ENCODE measurements at regions not wholly inside any gene's neighbourhood (a gene's known extent, or its start where the extent isn't known, plus 50 kb on each side); places are given as distances from the start of the nearest gene placed in this dataset.

DNA sequence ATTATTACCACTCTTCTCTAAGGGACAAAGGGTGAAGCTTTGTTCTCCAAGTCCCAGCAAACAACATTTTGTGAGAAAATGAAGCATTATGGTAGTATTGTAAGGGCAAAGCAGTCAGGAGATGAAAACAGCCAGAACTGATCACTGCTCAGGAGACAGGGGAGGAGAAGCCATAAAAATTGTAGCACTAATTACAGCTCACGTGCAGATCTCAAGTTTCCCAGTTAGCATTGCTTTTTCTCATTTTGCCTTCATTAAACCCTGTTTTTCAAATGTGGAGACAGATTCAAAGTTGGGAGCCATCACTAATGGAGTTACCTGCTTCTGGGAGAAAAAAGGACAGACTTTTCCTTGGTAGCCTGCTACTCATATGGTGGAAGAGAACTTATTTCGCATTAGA lies 210.9 kb upstream of the PDE10A start:
- H3K9ac ChIP-seq (ENCODE audit: low read depth, low read length) = no peak overlapping the region
- no peaks in the 10 kb centered on the region for H3K36me3 ChIP-seq (ENCODE audit: control insufficient read depth, insufficient read depth, low read length)
- H3K27ac ChIP-seq (ENCODE audit: low read depth, low read length) = no peak overlapping the region
- H3K9me3 ChIP-seq (ENCODE audit: control insufficient read depth, insufficient read depth, low read length) = peaks cover 7% of the 10 kb centered on the region; the same call in 1 of the 2 replicates
- no peaks in the 10 kb centered on the region for H3K4me1 ChIP-seq (ENCODE audit: control insufficient read depth, insufficient read depth, low read length)
- H3K4me3 ChIP-seq (ENCODE audit: low read depth, low read length) = no peak overlapping the region
- H3K27me3 ChIP-seq (ENCODE audit: control insufficient read depth, insufficient read depth, low read length) = no peaks in the 10 kb centered on the region

DNA sequence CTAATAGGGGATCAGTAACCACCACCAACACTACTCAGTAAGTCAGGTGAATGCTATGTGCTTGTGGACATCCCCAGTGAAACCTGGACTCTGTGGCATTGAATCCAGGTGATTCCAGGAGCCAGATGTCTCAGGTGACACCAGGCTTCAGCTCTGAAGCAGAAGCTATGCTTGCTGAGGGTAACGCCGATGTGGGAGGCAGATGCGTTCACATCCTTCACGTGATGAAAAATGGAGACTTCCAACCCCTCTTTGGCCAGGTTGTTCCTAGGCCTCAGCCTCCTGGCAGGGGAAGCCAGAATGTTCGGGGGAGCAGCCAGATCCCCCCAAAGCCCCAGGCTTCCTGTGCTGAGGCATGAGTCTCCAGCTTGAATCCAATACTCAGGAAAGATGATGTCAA lies 209.8 kb upstream of the PDE10A start:
- Histone ChIP-seq H3K27ac (ENCODE audit: low read depth, low read length) (no peak overlapping the region), H3K4me1 (ENCODE audit: control insufficient read depth, insufficient read depth, low read length) (no peaks in the 10 kb centered on the region), H3K36me3 (ENCODE audit: control insufficient read depth, insufficient read depth, low read length) (no peaks in the 10 kb centered on the region), H3K27me3 (ENCODE audit: control insufficient read depth, insufficient read depth, low read length) (no peaks in the 10 kb centered on the region), H3K9ac (ENCODE audit: low read depth, low read length) (no peak overlapping the region), H3K9me3 (ENCODE audit: control insufficient read depth, insufficient read depth, low read length) (peaks cover 7% of the 10 kb centered on the region; the same call in 1 of the 2 replicates), H3K4me3 (ENCODE audit: low read depth, low read length) (no peak overlapping the region)

DNA sequence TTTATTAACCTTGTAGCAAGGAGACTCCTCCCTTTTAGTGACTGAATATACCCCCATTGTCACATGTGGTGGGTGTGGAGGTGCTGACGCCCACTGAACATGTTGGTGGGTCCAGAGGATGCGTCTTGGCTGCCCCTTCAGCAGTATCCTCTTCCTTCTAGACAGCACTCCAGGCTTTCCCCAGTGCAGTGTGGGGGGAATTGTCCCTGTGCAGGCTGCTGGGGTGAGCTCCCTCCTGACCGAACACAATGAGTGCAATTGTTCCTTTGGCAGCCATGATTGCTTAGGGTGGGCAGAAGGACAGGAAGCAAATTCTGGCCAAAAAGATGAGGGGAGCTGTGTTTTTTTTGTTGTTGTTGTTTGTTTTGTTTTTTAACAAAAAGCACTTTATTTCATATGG lies 209.3 kb upstream of the PDE10A start:
- Histone ChIP-seq H3K9ac (ENCODE audit: low read depth, low read length) (no peak overlapping the region), H3K36me3 (ENCODE audit: control insufficient read depth, insufficient read depth, low read length) (no peaks in the 10 kb centered on the region), H3K4me3 (ENCODE audit: low read depth, low read length) (no peak overlapping the region), H3K9me3 (ENCODE audit: control insufficient read depth, insufficient read depth, low read length) (peaks cover 7% of the 10 kb centered on the region; the same call in 1 of the 2 replicates), H3K4me1 (ENCODE audit: control insufficient read depth, insufficient read depth, low read length) (no peaks in the 10 kb centered on the region), H3K27ac (ENCODE audit: low read depth, low read length) (no peak overlapping the region), H3K27me3 (ENCODE audit: control insufficient read depth, insufficient read depth, low read length) (no peaks in the 10 kb centered on the region)

DNA sequence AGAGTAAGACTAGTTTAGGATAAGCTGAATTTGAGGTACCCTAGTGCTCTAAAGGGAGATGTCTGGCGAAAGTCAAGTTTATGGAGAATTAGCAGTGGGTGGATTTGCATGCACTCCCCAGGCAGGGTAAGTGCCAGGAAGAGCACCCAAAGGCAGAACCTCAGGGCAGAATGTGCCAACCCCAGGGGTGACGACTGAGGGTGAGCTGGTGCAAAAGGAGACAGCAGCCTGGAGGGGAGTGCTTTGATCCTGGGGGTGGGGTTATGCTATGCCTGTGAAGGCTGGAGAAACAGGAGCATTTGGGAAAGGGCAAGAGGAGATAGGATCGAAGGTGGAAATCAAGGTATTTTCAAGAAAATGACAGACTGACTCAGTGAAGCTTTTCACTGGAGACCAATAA lies 208.5 kb upstream of the PDE10A start:
- Histone ChIP-seq H3K27me3 (ENCODE audit: control insufficient read depth, insufficient read depth, low read length) (no peaks in the 10 kb centered on the region), H3K4me3 (ENCODE audit: low read depth, low read length) (no peak overlapping the region), H3K9me3 (ENCODE audit: control insufficient read depth, insufficient read depth, low read length) (peaks cover 7% of the 10 kb centered on the region; the same call in 1 of the 2 replicates), H3K4me1 (ENCODE audit: control insufficient read depth, insufficient read depth, low read length) (no peaks in the 10 kb centered on the region), H3K36me3 (ENCODE audit: control insufficient read depth, insufficient read depth, low read length) (no peaks in the 10 kb centered on the region), H3K9ac (ENCODE audit: low read depth, low read length) (no peak overlapping the region), H3K27ac (ENCODE audit: low read depth, low read length) (no peak overlapping the region)

DNA sequence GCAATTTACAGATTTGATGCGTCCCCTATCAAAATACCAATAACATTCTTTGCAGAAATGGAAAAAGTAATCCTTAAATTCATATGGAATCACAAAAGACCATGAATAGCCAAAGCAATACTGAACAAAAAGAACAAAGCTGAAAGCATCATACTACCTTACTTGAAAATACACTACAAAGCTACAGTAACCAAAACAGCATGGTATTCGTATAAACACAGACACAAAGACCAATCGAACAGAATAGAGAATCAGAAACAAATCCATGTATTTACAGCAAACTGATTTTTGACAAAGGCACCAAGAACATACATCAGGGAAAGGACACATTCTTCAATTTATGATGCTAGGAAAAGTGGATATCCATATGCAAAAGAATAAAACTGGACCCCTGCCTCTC lies 206.5 kb upstream of the PDE10A start:
- Histone ChIP-seq H3K9me3 (ENCODE audit: control insufficient read depth, insufficient read depth, low read length) (peaks cover 7% of the 10 kb centered on the region; the same call in 1 of the 2 replicates), H3K9ac (ENCODE audit: low read depth, low read length) (no peak overlapping the region), H3K4me1 (ENCODE audit: control insufficient read depth, insufficient read depth, low read length) (no peaks in the 10 kb centered on the region), H3K4me3 (ENCODE audit: low read depth, low read length) (no peak overlapping the region), H3K27ac (ENCODE audit: low read depth, low read length) (no peak overlapping the region), H3K36me3 (ENCODE audit: control insufficient read depth, insufficient read depth, low read length) (no peaks in the 10 kb centered on the region), H3K27me3 (ENCODE audit: control insufficient read depth, insufficient read depth, low read length) (no peaks in the 10 kb centered on the region)

DNA sequence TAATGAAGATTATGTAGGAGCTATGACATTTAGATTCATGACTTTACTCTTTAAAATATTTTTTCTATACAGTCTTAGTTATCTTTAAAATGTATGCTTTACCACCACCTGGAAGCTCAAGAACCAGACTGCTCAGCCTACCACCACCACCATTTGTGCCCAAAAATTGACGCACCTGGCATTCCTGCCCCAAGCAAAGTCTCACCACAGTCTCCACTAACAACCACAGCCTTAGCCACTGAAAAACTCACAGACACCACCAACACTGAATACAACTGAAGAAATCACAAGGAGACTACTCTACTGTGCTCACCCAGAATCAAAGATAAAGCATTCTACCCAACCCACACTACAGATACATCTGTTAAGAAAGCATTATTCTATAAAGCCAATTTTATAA lies 201.9 kb upstream of the PDE10A start:
- Histone ChIP-seq H3K9me3 (ENCODE audit: control insufficient read depth, insufficient read depth, low read length) (peaks cover 7% of the 10 kb centered on the region; the same call in 1 of the 2 replicates), H3K9ac (ENCODE audit: low read depth, low read length) (no peak overlapping the region), H3K27ac (ENCODE audit: low read depth, low read length) (no peak overlapping the region), H3K27me3 (ENCODE audit: control insufficient read depth, insufficient read depth, low read length) (no peaks in the 10 kb centered on the region), H3K4me3 (ENCODE audit: low read depth, low read length) (no peak overlapping the region), H3K36me3 (ENCODE audit: control insufficient read depth, insufficient read depth, low read length) (no peaks in the 10 kb centered on the region), H3K4me1 (ENCODE audit: control insufficient read depth, insufficient read depth, low read length) (no peaks in the 10 kb centered on the region)

DNA sequence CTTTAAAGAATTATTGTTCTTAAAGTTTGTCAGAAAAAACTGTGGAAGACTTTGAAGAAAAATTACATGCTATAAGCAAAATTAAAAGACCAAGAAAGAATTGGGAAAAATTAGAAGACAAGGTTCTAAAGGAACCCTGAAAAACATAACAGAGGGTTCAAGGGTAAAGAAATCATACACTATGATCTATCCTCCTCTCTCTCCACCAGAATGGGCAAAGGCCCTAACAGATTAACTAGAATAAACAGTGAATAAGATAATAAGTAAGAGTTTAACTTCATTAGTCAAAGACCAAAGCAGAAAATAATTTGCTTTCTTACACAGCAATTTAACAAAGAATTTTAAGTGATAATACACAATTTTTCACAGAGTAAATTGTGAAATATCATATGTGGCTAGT lies 201.2 kb upstream of the PDE10A start:
- no peaks in the 10 kb centered on the region for H3K27me3 ChIP-seq (ENCODE audit: control insufficient read depth, insufficient read depth, low read length)
- H3K4me1 ChIP-seq (ENCODE audit: control insufficient read depth, insufficient read depth, low read length) = no peaks in the 10 kb centered on the region

DNA sequence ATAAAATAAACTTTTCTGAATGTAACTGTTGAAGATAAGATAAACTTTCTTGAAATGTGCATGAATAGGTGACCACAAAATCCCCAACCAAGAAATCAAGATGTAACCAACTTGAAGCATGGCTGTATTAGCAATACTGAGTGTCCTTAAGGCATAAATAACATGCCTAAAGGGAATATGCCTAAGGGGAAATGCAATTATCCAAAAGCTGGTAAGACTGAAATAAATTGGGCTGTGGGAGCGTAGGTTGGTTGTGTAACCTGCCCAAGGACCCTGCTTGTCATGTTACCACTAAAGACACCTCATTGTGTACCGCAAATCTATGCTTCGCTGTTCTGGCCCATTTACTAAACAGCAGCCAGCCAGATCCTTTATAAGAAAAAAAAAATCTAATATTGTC lies 200.8 kb upstream of the PDE10A start:
- Histone ChIP-seq H3K36me3 (ENCODE audit: control insufficient read depth, insufficient read depth, low read length) (no peaks in the 10 kb centered on the region), H3K27me3 (ENCODE audit: control insufficient read depth, insufficient read depth, low read length) (no peaks in the 10 kb centered on the region), H3K4me1 (ENCODE audit: control insufficient read depth, insufficient read depth, low read length) (no peaks in the 10 kb centered on the region), H3K27ac (ENCODE audit: low read depth, low read length) (no peak overlapping the region), H3K9ac (ENCODE audit: low read depth, low read length) (no peak overlapping the region), H3K4me3 (ENCODE audit: low read depth, low read length) (no peak overlapping the region), H3K9me3 (ENCODE audit: control insufficient read depth, insufficient read depth, low read length) (no peaks in the 10 kb centered on the region)

More for the DNA sequence above, 201.2 kb upstream of the PDE10A start:
- no peak overlapping the region for H3K4me3 ChIP-seq (ENCODE audit: low read depth, low read length)
- H3K36me3 ChIP-seq (ENCODE audit: control insufficient read depth, insufficient read depth, low read length) = no peaks in the 10 kb centered on the region
- 0 out of 2 replicates have a peak, but pooled peaks cover under 1% of the 10 kb centered on the region for H3K9me3 ChIP-seq (ENCODE audit: control insufficient read depth, insufficient read depth, low read length)
- no peak overlapping the region for H3K9ac ChIP-seq (ENCODE audit: low read depth, low read length)
- no peak overlapping the region for H3K27ac ChIP-seq (ENCODE audit: low read depth, low read length)

DNA sequence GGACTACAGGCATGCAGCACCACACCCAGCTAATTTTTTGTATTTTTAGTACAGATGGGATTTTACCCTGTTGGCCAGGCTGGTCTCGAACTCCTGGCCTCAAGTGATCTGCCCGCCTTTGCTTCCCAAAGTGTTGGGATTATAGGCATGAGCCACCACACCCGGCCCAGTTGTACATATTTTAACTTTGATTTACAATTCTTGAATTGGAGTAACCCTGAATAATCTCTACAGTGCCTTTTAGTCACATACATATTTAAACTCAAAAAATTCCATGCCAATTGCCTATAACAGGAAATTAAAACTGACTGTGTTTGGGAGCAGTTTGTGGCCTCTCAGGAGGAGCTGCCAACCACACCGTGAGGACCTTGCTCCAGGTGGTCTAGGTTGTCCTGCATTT lies 199.8 kb upstream of the PDE10A start:
- Histone ChIP-seq H3K36me3 (ENCODE audit: control insufficient read depth, insufficient read depth, low read length) (no peaks in the 10 kb centered on the region), H3K9ac (ENCODE audit: low read depth, low read length) (no peak overlapping the region), H3K4me1 (ENCODE audit: control insufficient read depth, insufficient read depth, low read length) (no peaks in the 10 kb centered on the region), H3K9me3 (ENCODE audit: control insufficient read depth, insufficient read depth, low read length) (no peaks in the 10 kb centered on the region), H3K27me3 (ENCODE audit: control insufficient read depth, insufficient read depth, low read length) (no peaks in the 10 kb centered on the region), H3K27ac (ENCODE audit: low read depth, low read length) (no peak overlapping the region), H3K4me3 (ENCODE audit: low read depth, low read length) (no peak overlapping the region)

DNA sequence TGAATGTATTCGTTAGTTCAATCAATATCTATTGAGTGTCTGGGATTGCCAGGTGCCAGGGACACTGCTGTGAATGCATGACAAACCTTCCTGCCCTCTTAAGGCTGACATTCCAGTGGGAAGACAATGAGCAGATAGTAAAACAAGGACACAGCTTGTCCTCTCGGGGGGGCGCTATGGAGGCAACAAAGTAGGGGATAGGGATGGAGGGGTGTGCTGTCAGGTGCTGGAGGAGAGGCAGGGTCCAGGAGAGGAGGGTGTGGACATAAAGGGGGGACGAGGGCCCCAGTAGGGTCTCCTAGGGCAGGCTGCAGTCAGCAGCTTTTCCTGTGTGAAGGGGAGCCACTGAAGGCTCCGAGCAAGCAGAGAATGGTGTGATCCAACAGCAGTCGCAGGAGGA lies 198.2 kb upstream of the PDE10A start:
- no peaks in the 10 kb centered on the region for H3K36me3 ChIP-seq (ENCODE audit: control insufficient read depth, insufficient read depth, low read length)
- H3K4me1 ChIP-seq (ENCODE audit: control insufficient read depth, insufficient read depth, low read length) = peaks cover 8% of the 10 kb centered on the region
- no peak overlapping the region for H3K4me3 ChIP-seq (ENCODE audit: low read depth, low read length)
- no peak overlapping the region for H3K27ac ChIP-seq (ENCODE audit: low read depth, low read length)
- no peak overlapping the region for H3K9ac ChIP-seq (ENCODE audit: low read depth, low read length)
- no peaks in the 10 kb centered on the region for H3K9me3 ChIP-seq (ENCODE audit: control insufficient read depth, insufficient read depth, low read length)
- H3K27me3 ChIP-seq (ENCODE audit: control insufficient read depth, insufficient read depth, low read length) = peaks cover 6% of the 10 kb centered on the region; the same call in 1 of the 2 replicates

DNA sequence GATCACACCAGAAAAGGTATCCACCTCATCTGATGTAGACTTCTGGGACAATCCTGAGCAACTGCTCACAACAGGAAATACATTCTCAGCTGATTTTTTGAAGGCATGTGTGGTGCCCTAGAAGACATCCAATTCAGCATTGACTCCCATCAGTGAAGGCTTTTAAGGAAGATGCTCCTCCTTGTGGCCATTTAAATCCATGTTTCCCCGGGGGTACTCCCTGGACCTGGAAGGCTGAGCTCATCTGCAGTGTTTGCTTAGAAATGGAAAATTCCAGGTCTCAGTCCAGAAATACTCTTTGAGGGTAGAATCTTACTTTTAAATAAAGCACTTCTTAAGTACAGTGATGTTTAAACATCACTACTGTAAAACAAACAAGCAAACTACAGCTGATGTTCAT lies 195.5 kb upstream of the PDE10A start:
- Histone ChIP-seq H3K4me3 (ENCODE audit: low read depth, low read length) (no peak overlapping the region), H3K9me3 (ENCODE audit: control insufficient read depth, insufficient read depth, low read length) (no peaks in the 10 kb centered on the region), H3K27me3 (ENCODE audit: control insufficient read depth, insufficient read depth, low read length) (peaks cover 32% of the 10 kb centered on the region), H3K27ac (ENCODE audit: low read depth, low read length) (no peak overlapping the region), H3K4me1 (ENCODE audit: control insufficient read depth, insufficient read depth, low read length) (peaks cover 8% of the 10 kb centered on the region), H3K36me3 (ENCODE audit: control insufficient read depth, insufficient read depth, low read length) (no peaks in the 10 kb centered on the region), H3K9ac (ENCODE audit: low read depth, low read length) (no peak overlapping the region)

DNA sequence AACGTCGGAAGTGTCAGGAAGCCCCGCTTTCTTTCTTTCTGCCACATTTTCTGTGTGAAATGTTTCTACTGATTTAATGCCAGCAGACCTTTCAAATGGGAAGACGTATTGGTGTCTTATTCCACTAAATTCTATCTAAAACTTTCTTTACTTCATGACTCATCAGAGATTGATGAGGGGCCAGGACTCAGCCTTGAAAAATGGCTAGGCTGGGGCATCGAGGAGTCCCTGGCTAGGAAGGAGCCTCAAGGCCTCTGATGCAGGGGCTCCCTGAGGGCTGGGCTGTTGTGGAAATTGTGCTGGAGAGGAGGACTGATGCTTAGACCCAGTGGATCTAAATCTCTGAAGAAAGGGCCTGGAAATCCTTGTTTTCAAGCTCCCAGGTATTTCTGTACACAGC lies 192.8 kb upstream of the PDE10A start:
- H3K27me3 ChIP-seq (ENCODE audit: control insufficient read depth, insufficient read depth, low read length) = peaks cover 59% of the 10 kb centered on the region
- H3K9me3 ChIP-seq (ENCODE audit: control insufficient read depth, insufficient read depth, low read length) = no peaks in the 10 kb centered on the region
- no peak overlapping the region for H3K9ac ChIP-seq (ENCODE audit: low read depth, low read length)
- H3K4me3 ChIP-seq (ENCODE audit: low read depth, low read length) = no peak overlapping the region
- H3K27ac ChIP-seq (ENCODE audit: low read depth, low read length) = no peak overlapping the region
- H3K4me1 ChIP-seq (ENCODE audit: control insufficient read depth, insufficient read depth, low read length) = peaks cover 8% of the 10 kb centered on the region
- H3K36me3 ChIP-seq (ENCODE audit: control insufficient read depth, insufficient read depth, low read length) = no peaks in the 10 kb centered on the region
